Tibial artery (tissue), 4 donors: ENCODE measurements at regions not wholly inside any gene's neighbourhood (a gene's known extent, or its start where the extent isn't known, plus 50 kb on each side); places are given as distances from the start of the nearest gene placed in this dataset.

Experiments
- DNase-seq, 2 donors: peaks; one replicate each; pipeline ENCODE4 v3.0.0-alpha.2; 2019
- H3K27ac ChIP-seq, 2 donors: fragments of 200-600 bp; sonication (generic) in 1 of 2; 1 replicate in 1 of 2; 2 replicates in 1 of 2; pipeline ENCODE4 v1.5.1; 2018 to 2019; ENCODE audit warnings: mild to moderate bottlenecking in 1 of 2
- H3K27me3 ChIP-seq, 2 donors: fragments of 200-600 bp; sonication (generic) in 1 of 2; one replicate each; pipeline versions ENCODE4 v1.5.1 to v1.6.0; 2016 to 2019
- H3K36me3 ChIP-seq, 3 donors: fragments of 200-600 bp; sonication (generic) in 2 of 3; one replicate each; pipeline ENCODE4 v1.5.1; 2016 to 2019; ENCODE audit warnings: mild to moderate bottlenecking in 2 of 3
- H3K4me1 ChIP-seq, 4 donors: fragments of 200-600 bp; sonication (generic) in 2 of 4; 1 replicate in 3 of 4; 2 replicates in 1 of 4; pipeline ENCODE4 v1.5.1; 2016 to 2019
- H3K4me3 ChIP-seq, 2 donors: fragments of 200-600 bp; sonication (generic) in 1 of 2; 1 replicate in 1 of 2; 2 replicates in 1 of 2; pipeline ENCODE4 v1.5.1; 2018 to 2019; ENCODE audit warnings: mild to moderate bottlenecking in 2 of 2
- H3K9me3 ChIP-seq, 3 donors: fragments of 200-600 bp; sonication (generic) in 1 of 3; one replicate each; pipeline ENCODE4 v1.5.1; 2016 to 2019
- intact Hi-C: fragments of 100-400 bp; cut with DNase I; formaldehyde crosslinking; loops from one replicate; pipeline ENCODE4 v1.15.0; 2023; ENCODE audit warnings: low total_unique reads
- TF ChIP-seq, protein P1 (sequence below), 2 experiments: fragments of 200-600 bp in 1 of 2; fragments of 450-650 bp in 1 of 2; IDR thresholded peaks; one replicate each; pipeline ENCODE4 v1.5.1; 2017 to 2019; ENCODE audit warnings: antibody characterized with exemption in 2 of 2, mild to moderate bottlenecking in 1 of 2, moderate library complexity in 1 of 2

DNA sequence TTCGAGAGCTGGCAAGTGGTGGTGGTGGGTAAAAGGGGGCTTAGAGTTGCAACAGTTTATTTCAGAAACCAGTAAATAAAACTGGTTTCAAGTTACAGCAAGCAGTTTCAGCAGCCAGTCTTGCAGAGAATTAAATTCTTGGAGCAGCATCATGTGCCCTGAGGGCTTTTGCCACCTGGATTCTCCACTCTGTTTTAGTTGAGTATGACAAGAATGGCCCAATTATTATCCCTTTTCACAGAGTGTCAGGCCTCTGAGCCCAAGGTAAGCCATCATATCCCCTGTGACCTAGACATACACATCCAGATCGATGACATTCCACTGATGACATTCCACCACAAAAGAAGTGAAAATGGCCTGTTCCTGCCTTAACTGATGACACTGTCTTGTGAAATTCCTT lies 72.8 kb upstream of the FANCL start:
- Histone ChIP-seq H3K36me3 (no peaks in the 10 kb centered on the region), H3K27ac (no peak overlapping the region), H3K4me3 (no peak overlapping the region), H3K27me3 (no peaks in the 10 kb centered on the region), H3K4me1 (no peaks in the 10 kb centered on the region), H3K9me3 (no peaks in the 10 kb centered on the region)
- TF ChIP-seq, protein P1, sequence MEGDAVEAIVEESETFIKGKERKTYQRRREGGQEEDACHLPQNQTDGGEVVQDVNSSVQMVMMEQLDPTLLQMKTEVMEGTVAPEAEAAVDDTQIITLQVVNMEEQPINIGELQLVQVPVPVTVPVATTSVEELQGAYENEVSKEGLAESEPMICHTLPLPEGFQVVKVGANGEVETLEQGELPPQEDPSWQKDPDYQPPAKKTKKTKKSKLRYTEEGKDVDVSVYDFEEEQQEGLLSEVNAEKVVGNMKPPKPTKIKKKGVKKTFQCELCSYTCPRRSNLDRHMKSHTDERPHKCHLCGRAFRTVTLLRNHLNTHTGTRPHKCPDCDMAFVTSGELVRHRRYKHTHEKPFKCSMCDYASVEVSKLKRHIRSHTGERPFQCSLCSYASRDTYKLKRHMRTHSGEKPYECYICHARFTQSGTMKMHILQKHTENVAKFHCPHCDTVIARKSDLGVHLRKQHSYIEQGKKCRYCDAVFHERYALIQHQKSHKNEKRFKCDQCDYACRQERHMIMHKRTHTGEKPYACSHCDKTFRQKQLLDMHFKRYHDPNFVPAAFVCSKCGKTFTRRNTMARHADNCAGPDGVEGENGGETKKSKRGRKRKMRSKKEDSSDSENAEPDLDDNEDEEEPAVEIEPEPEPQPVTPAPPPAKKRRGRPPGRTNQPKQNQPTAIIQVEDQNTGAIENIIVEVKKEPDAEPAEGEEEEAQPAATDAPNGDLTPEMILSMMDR (IDR thresholded peaks at IDR 0.05), result no peak
- intact Hi-C loops, result no loop called here
- DNase-seq, result no peak

DNA sequence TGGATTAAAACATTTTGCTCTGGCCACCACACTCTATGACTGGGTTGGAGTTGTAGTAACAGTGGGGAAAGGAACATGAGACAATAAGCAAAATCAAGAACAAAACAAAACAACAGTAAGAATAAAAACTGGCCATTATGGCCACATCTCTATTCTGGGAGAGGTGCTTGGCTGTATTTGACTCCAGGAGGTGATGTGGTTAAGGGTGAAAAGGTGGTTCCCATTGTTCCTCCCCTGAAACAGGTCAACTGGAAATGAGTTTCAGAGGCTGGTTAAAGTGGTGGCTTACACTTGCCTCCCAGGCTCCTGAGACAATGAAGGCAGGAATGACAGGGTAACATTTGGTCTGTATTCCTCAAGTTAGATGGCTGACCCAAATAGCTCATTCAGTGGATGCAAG lies 67.3 kb upstream of the FANCL start:
- intact Hi-C loops, result no loop called here
- DNase-seq, result no peak
- TF ChIP-seq, protein P1 (IDR thresholded peaks at IDR 0.05), result no peak
- Histone ChIP-seq H3K27ac (no peak overlapping the region), H3K9me3 (no peaks in the 10 kb centered on the region), H3K27me3 (no peaks in the 10 kb centered on the region), H3K4me1 (no peaks in the 10 kb centered on the region), H3K4me3 (no peak overlapping the region), H3K36me3 (no peaks in the 10 kb centered on the region)

DNA sequence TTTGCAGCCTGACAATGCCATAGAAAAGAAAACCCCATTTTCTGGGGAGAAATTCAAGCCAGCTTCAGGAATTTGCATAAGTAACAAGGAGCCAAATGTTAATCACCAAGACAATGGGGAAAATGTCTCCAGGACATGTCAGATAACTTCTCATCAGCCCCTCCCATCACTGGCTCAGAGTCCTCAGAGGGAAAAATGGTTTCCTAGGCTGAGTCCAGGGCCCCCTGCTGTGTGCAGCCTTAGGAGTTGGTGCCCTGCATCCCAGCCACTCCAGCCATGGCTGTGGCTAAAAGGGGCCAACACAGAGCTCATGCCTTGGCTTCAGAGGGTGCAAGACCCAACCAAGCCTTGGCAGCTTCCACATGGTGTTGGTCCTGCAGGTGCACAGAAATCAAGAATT lies 63.7 kb upstream of the FANCL start:
- H3K36me3 ChIP-seq, result no peaks in the 10 kb centered on the region
- no peaks in the 10 kb centered on the region for H3K9me3 ChIP-seq
- no peaks in the 10 kb centered on the region for H3K4me1 ChIP-seq
- TF ChIP-seq, protein P1 (IDR thresholded peaks at IDR 0.05), result no peak
- no peak for DNase-seq
- H3K27ac ChIP-seq, result no peak overlapping the region
- H3K4me3 ChIP-seq, result no peak overlapping the region
- intact Hi-C loops, result no loop called here
- H3K27me3 ChIP-seq, result no peaks in the 10 kb centered on the region

DNA sequence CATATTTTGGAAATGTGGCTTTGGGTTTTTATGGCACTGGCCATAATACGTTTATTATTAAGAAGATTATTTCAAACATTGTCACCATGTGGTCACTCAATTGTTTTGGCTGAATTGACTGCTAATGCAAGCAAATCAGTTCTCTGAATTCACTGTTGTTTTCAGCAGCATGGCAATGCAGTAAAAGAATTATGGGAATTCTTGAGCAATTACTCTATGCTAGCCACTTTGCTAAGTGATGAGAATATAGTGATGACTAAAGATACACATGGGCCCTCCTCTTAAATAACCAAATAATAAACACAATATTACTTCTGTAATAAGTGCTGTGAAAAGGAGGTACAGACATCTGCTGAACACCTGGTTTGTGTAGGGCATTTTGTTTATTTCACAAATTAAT lies 58.0 kb upstream of the FANCL start:
- intact Hi-C loops, result no loop called here
- Histone ChIP-seq H3K27me3 (no peaks in the 10 kb centered on the region), H3K9me3 (no peaks in the 10 kb centered on the region), H3K4me1 (no peaks in the 10 kb centered on the region), H3K36me3 (no peaks in the 10 kb centered on the region), H3K27ac (no peak overlapping the region), H3K4me3 (no peak overlapping the region)
- TF ChIP-seq, protein P1 (IDR thresholded peaks at IDR 0.05), result no peak
- DNase-seq, result no peak

DNA sequence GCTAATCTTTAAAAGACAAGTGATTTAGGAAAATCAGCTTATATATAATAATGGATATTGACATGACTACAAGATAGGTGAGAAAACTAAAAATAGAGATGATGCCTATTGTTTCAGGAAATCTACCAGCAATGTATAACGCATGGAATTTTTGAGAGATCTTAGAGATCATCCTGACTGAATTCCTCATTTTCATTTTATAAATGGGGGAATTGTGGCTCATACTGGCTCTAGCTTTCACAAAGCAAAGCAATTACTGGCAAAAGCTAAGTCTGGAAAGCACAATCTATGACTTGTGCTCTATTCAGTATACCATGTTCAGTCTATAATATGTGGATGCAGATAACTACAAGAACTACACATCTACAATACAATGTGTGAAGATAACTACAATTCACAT lies 51.9 kb upstream of the FANCL start:
- Histone ChIP-seq H3K27me3 (no peaks in the 10 kb centered on the region), H3K4me1 (no peaks in the 10 kb centered on the region), H3K36me3 (no peaks in the 10 kb centered on the region), H3K4me3 (no peak overlapping the region), H3K27ac (no peak overlapping the region), H3K9me3 (no peaks in the 10 kb centered on the region)
- intact Hi-C loops, result no loop called here
- DNase-seq, result no peak
- TF ChIP-seq, protein P1 (IDR thresholded peaks at IDR 0.05), result no peak

DNA sequence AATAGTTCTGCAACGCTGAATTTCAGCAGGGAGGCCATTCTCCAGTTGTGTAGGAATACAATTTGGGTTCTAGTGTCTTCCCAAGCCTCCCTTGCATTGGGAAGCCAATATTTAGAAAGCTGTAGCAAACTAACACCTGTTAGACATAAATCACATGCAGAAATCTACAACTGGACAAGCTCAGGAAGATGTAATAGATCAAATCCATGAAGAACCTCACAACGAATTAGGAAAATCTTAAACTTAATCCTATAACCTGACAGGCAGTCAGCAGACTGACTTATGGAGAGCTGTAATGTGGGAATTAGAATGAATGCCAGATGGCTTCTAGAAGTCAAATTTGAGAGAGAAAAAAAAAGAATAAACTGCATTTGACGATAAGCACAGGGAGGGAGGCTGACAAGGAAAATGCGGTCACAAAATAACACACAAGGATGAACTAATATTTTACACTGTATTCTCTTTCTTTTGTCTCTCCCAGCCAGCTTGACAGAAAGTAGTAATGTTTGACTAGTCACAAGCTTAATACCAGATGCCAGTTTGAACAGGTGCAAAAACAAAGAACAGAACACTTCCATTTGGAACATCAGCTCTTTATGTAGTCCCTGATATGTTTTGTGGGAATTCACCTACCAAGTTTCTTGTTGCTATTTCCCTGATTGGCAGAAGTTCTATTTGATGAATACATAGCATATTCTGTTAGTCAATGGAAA lies 50.8 kb upstream of the FANCL start:
- Histone ChIP-seq H3K4me3 (no peak overlapping the region), H3K27me3 (no peaks in the 10 kb centered on the region), H3K4me1 (no peaks in the 10 kb centered on the region), H3K9me3 (no peaks in the 10 kb centered on the region), H3K36me3 (no peaks in the 10 kb centered on the region), H3K27ac (no peak overlapping the region)
- intact Hi-C loops, result no loop called here
- no peak for DNase-seq
- TF ChIP-seq, protein P1 (IDR thresholded peaks at IDR 0.05), result no peak
